HL-60/S4 treated with retinoic acid at 250 ng/mL for 4 days and 3 days (cell line): ENCODE measurements at regions not wholly inside any gene's neighbourhood (a gene's known extent, or its start where the extent isn't known, plus 50 kb on each side); places are given as distances from the start of the nearest gene placed in this dataset.

ENCODE experiments used
- in situ Hi-C: fragments of 300-500 bp; cut with MboI; formaldehyde crosslinking; loops from 2 replicates; pipeline ENCODE4 v1.7.0; 2022; ENCODE audit warnings: low sequenced_read_pairs

GRCh38 chr4:111635646-111636045 is 509.6 kb upstream of the FAM241A start:
- in situ Hi-C loops: no loop called here

GRCh38 chr4:111636961-111637585 is 508.2 kb upstream of the FAM241A start:
- in situ Hi-C loops: no loop called here

GRCh38 chr4:111639120-111639690 is 506.0 kb upstream of the FAM241A start:
- in situ Hi-C loops: no loop called here

- in situ Hi-C loops: no loop called here
Observed at GRCh38 chr4:111639876-111640275, 505.4 kb upstream of the FAM241A start.

GRCh38 chr4:111641813-111642579 is 503.3 kb upstream of the FAM241A start:
- in situ Hi-C loops: no loop called here

GRCh38 chr4:111648056-111648455 is 497.2 kb upstream of the FAM241A start:
- in situ Hi-C loops: no loop called here

- in situ Hi-C loops: no loop called here
Observed at GRCh38 chr4:111649308-111649707, 495.9 kb upstream of the FAM241A start.

- in situ Hi-C loops: loop anchor here (25.0 kb wide), 1 partner anchor 387 kb away; no protein-coding TSS in a partner anchor
Observed at GRCh38 chr4:111650146-111650545, 495.1 kb upstream of the FAM241A start.

- in situ Hi-C loops: loop anchor here (25.0 kb wide), 1 partner anchor 387 kb away; no protein-coding TSS in a partner anchor
Observed at GRCh38 chr4:111650674-111651086, 494.6 kb upstream of the FAM241A start.

- in situ Hi-C loops: loop anchor here (25.0 kb wide), 1 partner anchor 385 kb away; no protein-coding TSS in a partner anchor
Observed at GRCh38 chr4:111652236-111652635, 493.0 kb upstream of the FAM241A start.

GRCh38 chr4:111652986-111653385 is 492.3 kb upstream of the FAM241A start:
- in situ Hi-C loops: loop anchor here (25.0 kb wide), 1 partner anchor 384 kb away; no protein-coding TSS in a partner anchor

GRCh38 chr4:111662496-111662895 is 482.8 kb upstream of the FAM241A start:
- in situ Hi-C loops: loop anchor here (25.0 kb wide), 1 partner anchor 375 kb away; no protein-coding TSS in a partner anchor

GRCh38 chr4:111664308-111664945 is 480.8 kb upstream of the FAM241A start:
- in situ Hi-C loops: loop anchor here (25.0 kb wide), 1 partner anchor 373 kb away; no protein-coding TSS in a partner anchor

GRCh38 chr4:111666826-111667360 is 478.4 kb upstream of the FAM241A start:
- in situ Hi-C loops: loop anchor here (25.0 kb wide), 1 partner anchor 370 kb away; no protein-coding TSS in a partner anchor

- in situ Hi-C loops: loop anchor here (25.0 kb wide), 1 partner anchor 366 kb away; no protein-coding TSS in a partner anchor
Observed at GRCh38 chr4:111671756-111672155, 473.5 kb upstream of the FAM241A start.

GRCh38 chr4:111675746-111676145 is 469.5 kb upstream of the FAM241A start:
- in situ Hi-C loops: no loop called here

- in situ Hi-C loops: no loop called here
Observed at GRCh38 chr4:111676533-111676932, 468.7 kb upstream of the FAM241A start.

GRCh38 chr4:111678479-111678878 is 466.8 kb upstream of the FAM241A start:
- in situ Hi-C loops: no loop called here

- in situ Hi-C loops: no loop called here
Observed at GRCh38 chr4:111678908-111679307, 466.3 kb upstream of the FAM241A start.

GRCh38 chr4:111681270-111681669 is 464.0 kb upstream of the FAM241A start:
- in situ Hi-C loops: no loop called here

GRCh38 chr4:111681751-111682150 is 463.5 kb upstream of the FAM241A start:
- in situ Hi-C loops: no loop called here
